HepG2 (cell line): ENCODE measurements at regions not wholly inside any gene's neighbourhood (a gene's known extent, or its start where the extent isn't known, plus 50 kb on each side); places are given as distances from the start of the nearest gene placed in this dataset.

Source experiments
- ATAC-seq: fragments of 200-7000 bp; cut with Tn5 transposase; 3 replicates; pipeline ENCODE4 v1.9.1; 2020; ENCODE audit warnings: mild to moderate bottlenecking, moderate library complexity
- BruUV-seq: library from RNA; stranded (reverse); fragments of 400-500 nt; replicated peaks from 2 replicates; lab custom pipeline; 2021; lab: Mats Ljungman, UMichigan
- CTCF ChIA-PET: fragments of 300-600 bp; formaldehyde crosslinking; extraction: SDS; loops from one replicate; lab custom pipeline; 2021; ENCODE audit warnings: low total read pairs, inconsistent platforms, low intra/inter-chr PET ratio; lab: Yijun Ruan, JAX
- POLR2A ChIA-PET: fragments of 350-600 bp; sonication (Branson Sonifier 250); formaldehyde crosslinking; loops from one replicate; lab custom pipeline; 2020; ENCODE audit warnings: antibody characterized with exemption, inconsistent platforms; lab: Yijun Ruan, JAX
- DNase-seq: peaks from one replicate; pipeline ENCODE4 v3.0.0-alpha.2; 2015; ENCODE audit warnings: low spot score
- FAIRE-seq: peaks from 3 replicates; lab custom pipeline; 2011; peaks lifted over from hg19 to GRCh38; lab: Jason Lieb, UNC
- H2AFZ ChIP-seq: one replicate; pipeline ENCODE4 v1.6.1; 2011; ENCODE audit warnings: low read length, inconsistent platforms
- H3K27ac ChIP-seq: fragments of 300-600 bp; 3 replicates; pipeline ENCODE4 v1.8.0; 2011; ENCODE audit warnings: mixed run types, mild to moderate bottlenecking, mixed read lengths, low read length, inconsistent platforms; ENCODE audit not compliant: insufficient read depth; ENCODE audit errors: extremely low read length
- H3K27me3 ChIP-seq, 2 experiments: fragments of 200-600 bp in 1 of 2; 2 replicates in 1 of 2; 3 replicates in 1 of 2; pipeline versions ENCODE4 v1.6.0 to v1.8.0; 2011; ENCODE audit warnings: low read length in 2 of 2, mild to moderate bottlenecking in 2 of 2, moderate library complexity in 2 of 2, inconsistent platforms in 1 of 2; ENCODE audit not compliant: insufficient read depth in 2 of 2, control insufficient read depth in 1 of 2
- H3K36me3 ChIP-seq, 2 experiments: fragments of 200-600 bp in 1 of 2; replicated peaks in 1 of 2; 2 replicates in 1 of 2; 3 replicates in 1 of 2; pipeline versions ENCODE4 v1.5.1 to v1.8.0; 2011; ENCODE audit warnings: low read length in 2 of 2, inconsistent platforms in 1 of 2; ENCODE audit not compliant: insufficient read depth in 2 of 2, control insufficient read depth in 1 of 2
- H3K4me1 ChIP-seq: 2 replicates; pipeline ENCODE4 v1.5.1; 2012; ENCODE audit warnings: low read length, inconsistent platforms; ENCODE audit not compliant: insufficient read depth
- H3K4me2 ChIP-seq: 2 replicates; pipeline ENCODE4 v1.6.0; 2011; ENCODE audit warnings: low read depth, low read length, inconsistent platforms
- H3K4me3 ChIP-seq, 3 experiments: fragments of 200-600 bp in 1 of 3; sonication (generic), shearing (Covaris generic) in 1 of 3; replicated peaks in 1 of 3; 2 replicates each; pipeline ENCODE4 v1.5.1; 2011 to 2016; ENCODE audit warnings: low read length in 3 of 3, inconsistent platforms in 2 of 3, low read depth in 2 of 3, mild to moderate bottlenecking in 2 of 3, control low read depth in 1 of 3, mixed read lengths in 1 of 3; ENCODE audit not compliant: insufficient read depth in 1 of 3
- H3K79me2 ChIP-seq: one replicate; pipeline ENCODE4 v1.6.1; 2011; ENCODE audit warnings: low read length, inconsistent platforms; ENCODE audit not compliant: insufficient read depth
- H3K9ac ChIP-seq: 2 replicates; pipeline ENCODE4 v1.6.0; 2011; ENCODE audit warnings: mild to moderate bottlenecking, low read depth, low read length, inconsistent platforms; ENCODE audit not compliant: insufficient read depth
- H3K9me3 ChIP-seq: 2 replicates; pipeline ENCODE4 v1.5.1; 2012; ENCODE audit warnings: mild to moderate bottlenecking, low read length
- H4K20me1 ChIP-seq: 2 replicates; pipeline ENCODE4 v1.6.0; 2011; ENCODE audit warnings: inconsistent platforms, mild to moderate bottlenecking, low read length, moderate library complexity; ENCODE audit not compliant: insufficient read depth
- CAMTA2 ChIP-seq: sonication (generic); formaldehyde crosslinking; IDR thresholded peaks from 2 replicates; pipeline ENCODE4 v1.4.0; 2020; ENCODE audit warnings: mild to moderate bottlenecking, missing genetic modification reagents, borderline replicate concordance
- DMAP1 ChIP-seq: IDR thresholded peaks from 2 replicates; pipeline ENCODE4 v1.6.1; 2016
- FOSL1 ChIP-seq: sonication (generic); formaldehyde crosslinking; IDR thresholded peaks from 2 replicates; pipeline ENCODE4 v1.9.0; 2021; ENCODE audit warnings: missing genetic modification reagents, borderline replicate concordance
- FOXO1 ChIP-seq: sonication (generic); formaldehyde crosslinking; IDR thresholded peaks from 2 replicates; pipeline ENCODE4 v1.4.0; 2020; ENCODE audit warnings: missing genetic modification reagents
- GABPB1 ChIP-seq: IDR thresholded peaks from 2 replicates; pipeline ENCODE4 v1.6.1; 2016; ENCODE audit warnings: mild to moderate bottlenecking, missing genetic modification reagents, moderate library complexity, missing compliant biosample characterization
- MBNL3 ChIP-seq: fragments of 250-450 bp; sonication (Bioruptor Pico); conservative IDR thresholded peaks from 2 replicates; pipeline ENCODE4 v1.8.0; 2022; ENCODE audit warnings: mild to moderate bottlenecking, inconsistent platforms
- SMARCC2 ChIP-seq: fragments of 450-650 bp; IDR thresholded peaks from 2 replicates; pipeline ENCODE4 v1.6.1; 2017; ENCODE audit warnings: antibody characterized with exemption, mild to moderate bottlenecking
- SP2 ChIP-seq: sonication (generic); formaldehyde crosslinking; IDR thresholded peaks from 2 replicates; pipeline ENCODE4 v1.5.1; 2020; ENCODE audit warnings: mild to moderate bottlenecking, missing genetic modification reagents
- YEATS2 ChIP-seq: sonication (generic); formaldehyde crosslinking; IDR thresholded peaks from 2 replicates; pipeline ENCODE4 v1.4.0; 2020; ENCODE audit warnings: missing genetic modification reagents, borderline replicate concordance
- ZBTB44 ChIP-seq: sonication (generic); formaldehyde crosslinking; IDR thresholded peaks from 2 replicates; pipeline ENCODE4 v1.4.0; 2020; ENCODE audit warnings: missing genetic modification reagents
- ZNF12 ChIP-seq: sonication (generic); formaldehyde crosslinking; IDR thresholded peaks from 2 replicates; pipeline ENCODE4 v1.5.0; 2020; ENCODE audit warnings: missing genetic modification reagents
- ZNF652 ChIP-seq: IDR thresholded peaks from 2 replicates; pipeline ENCODE4 v1.6.1; 2016; ENCODE audit warnings: low read depth, borderline replicate concordance
- ZSCAN12 ChIP-seq: sonication (generic); formaldehyde crosslinking; IDR thresholded peaks from 2 replicates; pipeline ENCODE4 v1.9.0; 2021; ENCODE audit warnings: mild to moderate bottlenecking, missing genetic modification reagents
- WGBS: methylation state at CpG from one replicate; pipeline ENCODE4 v1.1.6; 2017; ENCODE audit warnings: low lambda C conversion rate; 5-methylcytosine and 5-hydroxymethylcytosine counted together
- in situ Hi-C: cut with HindIII; loops from 2 replicates; pipeline ENCODE4 v1.10.0; 2017; ENCODE audit warnings: low pct_unique_long_range_greater_than_20kb; ENCODE audit not compliant: extremely low pct_ligation_motif_present
- intact Hi-C: fragments of 100-400 bp; cut with micrococcal nuclease; formaldehyde crosslinking; loops from one replicate; pipeline ENCODE4 v1.10.0; 2022; ENCODE audit not compliant: unreplicated experiment
- TF ChIP-seq, protein P1 (sequence below): sonication (generic); formaldehyde crosslinking; IDR thresholded peaks from 2 replicates; pipeline ENCODE4 v1.5.1; 2020; ENCODE audit warnings: mild to moderate bottlenecking, missing genetic modification reagents, moderate library complexity
- TF ChIP-seq, protein P2 (sequence below): fragments of 450-650 bp; IDR thresholded peaks from 2 replicates; pipeline ENCODE4 v1.6.1; 2016
- TF ChIP-seq, protein P3 (sequence below): sonication (generic); formaldehyde crosslinking; IDR thresholded peaks from 2 replicates; pipeline ENCODE4 v1.5.0; 2020; ENCODE audit warnings: missing genetic modification reagents, mild to moderate bottlenecking, borderline replicate concordance

DNA sequence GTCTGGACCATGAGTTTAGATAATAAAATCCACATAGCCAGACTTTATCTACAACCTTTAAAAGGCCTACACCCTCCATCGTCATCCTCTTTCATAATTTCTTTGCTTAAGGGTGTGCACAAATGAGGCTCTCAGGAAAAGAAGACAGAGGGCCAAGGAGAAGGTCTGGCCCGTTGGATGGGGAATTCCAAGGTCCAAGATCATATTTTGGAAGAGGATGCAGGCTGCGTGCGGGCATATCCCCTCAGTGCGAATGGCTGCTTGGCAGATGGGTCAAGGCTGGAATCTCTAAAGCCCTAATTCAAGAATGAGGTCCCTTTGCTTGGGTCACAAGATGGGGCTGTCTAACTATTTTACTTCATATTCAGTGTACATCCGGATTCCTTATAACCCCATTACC lies 782.2 kb upstream of the NCAM2 start:
- Histone ChIP-seq H3K4me3 (no peak overlapping the region), H3K4me2 (no peak overlapping the region), H3K36me3 (no peaks in the 10 kb centered on the region), H3K4me1 (no peaks in the 10 kb centered on the region), H3K27me3 (no peaks in the 10 kb centered on the region), H3K79me2 (no peaks in the 10 kb centered on the region), H4K20me1 (no peaks in the 10 kb centered on the region), H2AFZ (no peak overlapping the region), H3K27ac (no peak overlapping the region), H3K9ac (no peak overlapping the region), H3K9me3 (peaks cover 77% of the 10 kb centered on the region)
- in situ Hi-C loops (no loop called here), intact Hi-C loops (no loop called here)
- ATAC-seq: no peak
- 38% methylated on average over 6 of the region's 6 CpGs for WGBS
- TF ChIP-seq, protein P1, sequence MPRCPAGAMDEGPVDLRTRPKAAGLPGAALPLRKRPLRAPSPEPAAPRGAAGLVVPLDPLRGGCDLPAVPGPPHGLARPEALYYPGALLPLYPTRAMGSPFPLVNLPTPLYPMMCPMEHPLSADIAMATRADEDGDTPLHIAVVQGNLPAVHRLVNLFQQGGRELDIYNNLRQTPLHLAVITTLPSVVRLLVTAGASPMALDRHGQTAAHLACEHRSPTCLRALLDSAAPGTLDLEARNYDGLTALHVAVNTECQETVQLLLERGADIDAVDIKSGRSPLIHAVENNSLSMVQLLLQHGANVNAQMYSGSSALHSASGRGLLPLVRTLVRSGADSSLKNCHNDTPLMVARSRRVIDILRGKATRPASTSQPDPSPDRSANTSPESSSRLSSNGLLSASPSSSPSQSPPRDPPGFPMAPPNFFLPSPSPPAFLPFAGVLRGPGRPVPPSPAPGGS (CRISPR knock-in tag): no peak
- TF ChIP-seq CAMTA2 (no peak), ZSCAN12 (no peak), GABPB1 (no peak), ZNF652 (CRISPR knock-in tag) (no peak), DMAP1 (no peak), FOXO1 (CRISPR knock-in tag) (no peak), SP2 (CRISPR knock-in tag) (no peak), ZBTB44 (CRISPR knock-in tag) (no peak), FOSL1 (CRISPR knock-in tag) (no peak), YEATS2 (CRISPR knock-in tag) (no peak), MBNL3 (CRISPR knock-in tag) (no peak), ZNF12 (no peak), SMARCC2 (no peak)
- TF ChIP-seq, protein P2, sequence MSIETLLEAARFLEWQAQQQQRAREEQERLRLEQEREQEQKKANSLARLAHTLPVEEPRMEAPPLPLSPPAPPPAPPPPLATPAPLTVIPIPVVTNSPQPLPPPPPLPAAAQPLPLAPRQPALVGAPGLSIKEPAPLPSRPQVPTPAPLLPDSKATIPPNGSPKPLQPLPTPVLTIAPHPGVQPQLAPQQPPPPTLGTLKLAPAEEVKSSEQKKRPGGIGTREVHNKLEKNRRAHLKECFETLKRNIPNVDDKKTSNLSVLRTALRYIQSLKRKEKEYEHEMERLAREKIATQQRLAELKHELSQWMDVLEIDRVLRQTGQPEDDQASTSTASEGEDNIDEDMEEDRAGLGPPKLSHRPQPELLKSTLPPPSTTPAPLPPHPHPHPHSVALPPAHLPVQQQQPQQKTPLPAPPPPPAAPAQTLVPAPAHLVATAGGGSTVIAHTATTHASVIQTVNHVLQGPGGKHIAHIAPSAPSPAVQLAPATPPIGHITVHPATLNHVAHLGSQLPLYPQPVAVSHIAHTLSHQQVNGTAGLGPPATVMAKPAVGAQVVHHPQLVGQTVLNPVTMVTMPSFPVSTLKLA: no peak
- TF ChIP-seq, protein P3, sequence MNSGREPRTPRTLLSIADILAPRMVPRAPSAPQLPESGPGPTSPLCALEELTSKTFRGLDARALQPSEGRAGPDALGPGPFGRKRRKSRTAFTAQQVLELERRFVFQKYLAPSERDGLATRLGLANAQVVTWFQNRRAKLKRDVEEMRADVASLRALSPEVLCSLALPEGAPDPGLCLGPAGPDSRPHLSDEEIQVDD (CRISPR knock-in tag): no peak
- FAIRE-seq: no peak
- ChIA-PET POLR2A (no interaction called here), CTCF (no interaction called here)
- no TSS peak for BruUV-seq
- DNase-seq: no peak
